Activated CD4-positive, alpha-beta T cell treated with anti-CD3 and anti-CD28 coated beads, Interleukin-2, amount 50 U/mL, for 1 hour (primary cell): ENCODE measurements at regions not wholly inside any gene's neighbourhood (a gene's known extent, or its start where the extent isn't known, plus 50 kb on each side); places are given as distances from the start of the nearest gene placed in this dataset.
"Not testable (repeated sequence)": the region's sequence is repeated elsewhere in the genome, so short reads cannot be mapped to it uniquely, and the experiment has no call there.

ENCODE experiments used
- DNase-seq: peaks from one replicate; pipeline ENCODE4 v3.0.0-alpha.2; 2020

- DNase-seq = no peak
Observed at GRCh38 chr3:67064105-67064504, 66.0 kb downstream of the KBTBD8 start.

- no peak for DNase-seq
Observed at GRCh38 chr3:67067251-67067650, 69.1 kb downstream of the KBTBD8 start.

GRCh38 chr3:67072640-67073039 is 74.5 kb downstream of the KBTBD8 start:
- DNase-seq = not testable (repeated sequence)

- DNase-seq = no peak
Observed at GRCh38 chr3:67073812-67074211, 75.7 kb downstream of the KBTBD8 start.

GRCh38 chr3:67075295-67075694 is 77.2 kb downstream of the KBTBD8 start:
- no peak for DNase-seq

- no peak for DNase-seq
Observed at GRCh38 chr3:67076607-67077006, 78.5 kb downstream of the KBTBD8 start.

- no peak for DNase-seq
Observed at GRCh38 chr3:67077656-67078055, 79.5 kb downstream of the KBTBD8 start.

- no peak for DNase-seq
Observed at GRCh38 chr3:67082533-67083024, 84.5 kb downstream of the KBTBD8 start.

GRCh38 chr3:67083277-67083676 is 85.2 kb downstream of the KBTBD8 start:
- peak; percentile 0 for DNase-seq

GRCh38 chr3:67087788-67088187 is 89.7 kb downstream of the KBTBD8 start:
- no peak for DNase-seq

- no peak for DNase-seq
Observed at GRCh38 chr3:67090474-67090873, 92.4 kb downstream of the KBTBD8 start.

GRCh38 chr3:67093305-67093704 is 95.2 kb downstream of the KBTBD8 start:
- no peak for DNase-seq

GRCh38 chr3:67094167-67094566 is 96.1 kb downstream of the KBTBD8 start:
- DNase-seq = no peak

- DNase-seq = no peak
Observed at GRCh38 chr3:67094774-67095173, 96.7 kb downstream of the KBTBD8 start.

GRCh38 chr3:67104388-67104787 is 106.3 kb downstream of the KBTBD8 start:
- DNase-seq = no peak

- DNase-seq = no peak
Observed at GRCh38 chr3:67106874-67107273, 108.8 kb downstream of the KBTBD8 start.

GRCh38 chr3:67109651-67110204 is 111.6 kb downstream of the KBTBD8 start:
- DNase-seq = no peak

GRCh38 chr3:67113802-67114407 is 115.8 kb downstream of the KBTBD8 start:
- peak; percentile 71 for DNase-seq

- DNase-seq = no peak
Observed at GRCh38 chr3:67118122-67118521, 120.0 kb downstream of the KBTBD8 start.

- DNase-seq = no peak
Observed at GRCh38 chr3:67118635-67119034, 120.5 kb downstream of the KBTBD8 start.

- DNase-seq = no peak
Observed at GRCh38 chr3:67123914-67124313, 125.8 kb downstream of the KBTBD8 start.

GRCh38 chr3:67127254-67127653 is 129.1 kb downstream of the KBTBD8 start:
- no peak for DNase-seq

- no peak for DNase-seq
Observed at GRCh38 chr3:67142432-67142831, 144.3 kb downstream of the KBTBD8 start.

- DNase-seq = no peak
Observed at GRCh38 chr3:67145738-67146137, 147.6 kb downstream of the KBTBD8 start.

- no peak for DNase-seq
Observed at GRCh38 chr3:67154429-67154828, 156.3 kb downstream of the KBTBD8 start.
